A673 (cell line): ENCODE measurements at regions not wholly inside any gene's neighbourhood (a gene's known extent, or its start where the extent isn't known, plus 50 kb on each side); places are given as distances from the start of the nearest gene placed in this dataset.

ENCODE experiments used
- EZH2 ChIP-seq: fragments of 200-600 bp; sonication (generic); IDR thresholded peaks from 2 replicates; pipeline ENCODE4 v1.6.1; 2017; ENCODE audit warnings: borderline replicate concordance, low read depth, mild to moderate bottlenecking, mixed read lengths, antibody characterized with exemption, low read length; ENCODE audit not compliant: poor library complexity, severe bottlenecking
- TF ChIP-seq, protein P1 (sequence below): fragments of 300-800, 200-600 bp; sonication (generic); conservative IDR thresholded peaks from 2 replicates; pipeline ENCODE4 v1.5.1; 2017; ENCODE audit warnings: low read depth, mild to moderate bottlenecking, antibody characterized with exemption, low read length, moderate library complexity, mixed read lengths

DNA sequence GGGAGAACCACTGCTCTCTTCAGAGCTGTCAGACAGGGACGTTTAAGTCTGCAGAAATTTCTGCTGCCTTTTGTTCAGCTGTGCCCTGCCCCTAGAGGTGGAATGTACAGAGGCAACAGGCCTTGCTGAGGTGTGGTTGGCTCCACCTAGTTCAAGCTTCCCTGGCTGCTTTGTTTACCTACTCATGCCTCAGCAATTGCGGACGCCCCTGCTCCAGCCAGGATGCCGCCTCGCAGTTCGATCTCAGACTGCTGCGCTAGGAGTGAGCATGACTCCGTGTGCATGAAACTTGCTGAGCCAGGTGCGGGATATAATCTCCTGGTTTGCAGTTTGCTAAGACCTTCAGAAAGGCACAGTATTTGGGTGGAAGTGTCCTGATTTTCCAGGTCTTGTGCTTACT is 70.9 kb downstream of the MAGEB5 start:
- TF ChIP-seq, protein P1, sequence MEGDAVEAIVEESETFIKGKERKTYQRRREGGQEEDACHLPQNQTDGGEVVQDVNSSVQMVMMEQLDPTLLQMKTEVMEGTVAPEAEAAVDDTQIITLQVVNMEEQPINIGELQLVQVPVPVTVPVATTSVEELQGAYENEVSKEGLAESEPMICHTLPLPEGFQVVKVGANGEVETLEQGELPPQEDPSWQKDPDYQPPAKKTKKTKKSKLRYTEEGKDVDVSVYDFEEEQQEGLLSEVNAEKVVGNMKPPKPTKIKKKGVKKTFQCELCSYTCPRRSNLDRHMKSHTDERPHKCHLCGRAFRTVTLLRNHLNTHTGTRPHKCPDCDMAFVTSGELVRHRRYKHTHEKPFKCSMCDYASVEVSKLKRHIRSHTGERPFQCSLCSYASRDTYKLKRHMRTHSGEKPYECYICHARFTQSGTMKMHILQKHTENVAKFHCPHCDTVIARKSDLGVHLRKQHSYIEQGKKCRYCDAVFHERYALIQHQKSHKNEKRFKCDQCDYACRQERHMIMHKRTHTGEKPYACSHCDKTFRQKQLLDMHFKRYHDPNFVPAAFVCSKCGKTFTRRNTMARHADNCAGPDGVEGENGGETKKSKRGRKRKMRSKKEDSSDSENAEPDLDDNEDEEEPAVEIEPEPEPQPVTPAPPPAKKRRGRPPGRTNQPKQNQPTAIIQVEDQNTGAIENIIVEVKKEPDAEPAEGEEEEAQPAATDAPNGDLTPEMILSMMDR: no peak
- no peak for TF ChIP-seq EZH2
